Fibroblast of peridontal ligament (primary cell): ENCODE measurements at regions not wholly inside any gene's neighbourhood (a gene's known extent, or its start where the extent isn't known, plus 50 kb on each side); places are given as distances from the start of the nearest gene placed in this dataset.
"Not testable (repeated sequence)": the region's sequence is repeated elsewhere in the genome, so short reads cannot be mapped to it uniquely, and the experiment has no call there.

Experiments used
- DNase-seq: peaks from one replicate; pipeline ENCODE4 v3.0.0-alpha.2; 2010; ENCODE audit errors: extremely low read depth

GRCh38 chr11:97544431-97544830, 1154.6 kb downstream of the JRKL start:
- no peak for DNase-seq

GRCh38 chr11:97548280-97548679, 1158.5 kb downstream of the JRKL start:
- no peak for DNase-seq

- no peak for DNase-seq
Observed at GRCh38 chr11:97557399-97557798, 1167.6 kb downstream of the JRKL start.

- DNase-seq: no peak
Observed at GRCh38 chr11:97567801-97568200, 1178.0 kb downstream of the JRKL start.

- no peak for DNase-seq
Observed at GRCh38 chr11:97570636-97571035, 1180.8 kb downstream of the JRKL start.

- DNase-seq: not testable (repeated sequence)
Observed at GRCh38 chr11:97573771-97574170, 1184.0 kb downstream of the JRKL start.

GRCh38 chr11:97574976-97575665, 1185.3 kb downstream of the JRKL start:
- no peak for DNase-seq

- DNase-seq: no peak
Observed at GRCh38 chr11:97607291-97608000, 1217.6 kb downstream of the JRKL start.

GRCh38 chr11:97610000-97610399, 1220.2 kb downstream of the JRKL start:
- DNase-seq: no peak

- no peak for DNase-seq
Observed at GRCh38 chr11:97610854-97611253, 1221.0 kb downstream of the JRKL start.

GRCh38 chr11:97611345-97611744, 1221.5 kb downstream of the JRKL start:
- DNase-seq: no peak

- no peak for DNase-seq
Observed at GRCh38 chr11:97614606-97615005, 1224.8 kb downstream of the JRKL start.

- DNase-seq: no peak
Observed at GRCh38 chr11:97615546-97615945, 1225.7 kb downstream of the JRKL start.

GRCh38 chr11:97617031-97617430, 1227.2 kb downstream of the JRKL start:
- DNase-seq: no peak

- no peak for DNase-seq
Observed at GRCh38 chr11:97620007-97620406, 1230.2 kb downstream of the JRKL start.

- DNase-seq: no peak
Observed at GRCh38 chr11:97621282-97621681, 1231.5 kb downstream of the JRKL start.

GRCh38 chr11:97622795-97623194, 1233.0 kb downstream of the JRKL start:
- no peak for DNase-seq

GRCh38 chr11:97636741-97637140, 1246.9 kb downstream of the JRKL start:
- not testable (repeated sequence) for DNase-seq

- no peak for DNase-seq
Observed at GRCh38 chr11:97637701-97638100, 1247.9 kb downstream of the JRKL start.

- DNase-seq: no peak
Observed at GRCh38 chr11:97638641-97639224, 1248.9 kb downstream of the JRKL start.

- no peak for DNase-seq
Observed at GRCh38 chr11:97641988-97642387, 1252.2 kb downstream of the JRKL start.

GRCh38 chr11:97645736-97646135, 1255.9 kb downstream of the JRKL start:
- no peak for DNase-seq

GRCh38 chr11:97656356-97656755, 1266.5 kb downstream of the JRKL start:
- no peak for DNase-seq
